ENCODE measurements at regions not wholly inside any gene's neighbourhood (a gene's known extent, or its start where the extent isn't known, plus 50 kb on each side); places are given as distances from the start of the nearest gene placed in this dataset.
"Not testable (repeated sequence)": the region's sequence is repeated elsewhere in the genome, so short reads cannot be mapped to it uniquely, and the experiment has no call there.

DNA sequence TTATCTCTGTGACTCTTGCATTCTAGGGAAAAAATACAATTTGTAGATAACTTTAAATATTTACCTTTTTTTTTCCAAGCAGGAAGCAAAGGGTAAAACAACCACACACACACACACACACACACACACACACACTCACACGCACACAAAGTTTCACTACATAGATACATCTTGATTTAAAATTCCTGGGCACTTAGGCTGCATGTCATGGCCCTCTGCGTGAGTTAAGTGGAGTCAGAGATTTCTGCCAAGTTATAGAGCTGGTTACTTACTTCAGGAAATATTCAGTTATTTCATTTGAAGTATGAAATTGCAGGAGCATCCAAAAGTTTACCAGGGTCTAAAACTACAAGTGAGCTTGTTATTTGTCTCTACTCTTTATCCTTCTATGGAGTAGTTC, 612.0 kb downstream of the IRS1 start:
- no peak for ATAC-seq

DNA sequence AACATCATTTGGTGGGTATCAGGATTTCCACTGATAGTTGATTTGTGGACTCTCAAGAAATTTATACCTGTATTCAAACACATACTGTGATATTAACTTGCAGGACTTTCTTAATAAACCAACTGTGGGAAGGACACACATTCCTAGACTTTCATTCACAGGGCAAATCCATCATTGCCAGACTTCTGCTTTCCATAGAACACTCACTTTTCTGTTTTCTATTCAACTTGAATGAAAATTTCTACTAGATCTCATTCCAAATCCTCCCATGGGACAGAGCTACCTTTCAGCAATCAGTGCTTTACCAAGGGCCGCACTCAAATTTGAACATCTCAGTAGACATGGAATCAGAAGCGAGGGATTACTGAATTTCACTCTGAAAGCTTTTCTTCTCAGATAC, 612.5 kb downstream of the IRS1 start:
- ATAC-seq = no peak

DNA sequence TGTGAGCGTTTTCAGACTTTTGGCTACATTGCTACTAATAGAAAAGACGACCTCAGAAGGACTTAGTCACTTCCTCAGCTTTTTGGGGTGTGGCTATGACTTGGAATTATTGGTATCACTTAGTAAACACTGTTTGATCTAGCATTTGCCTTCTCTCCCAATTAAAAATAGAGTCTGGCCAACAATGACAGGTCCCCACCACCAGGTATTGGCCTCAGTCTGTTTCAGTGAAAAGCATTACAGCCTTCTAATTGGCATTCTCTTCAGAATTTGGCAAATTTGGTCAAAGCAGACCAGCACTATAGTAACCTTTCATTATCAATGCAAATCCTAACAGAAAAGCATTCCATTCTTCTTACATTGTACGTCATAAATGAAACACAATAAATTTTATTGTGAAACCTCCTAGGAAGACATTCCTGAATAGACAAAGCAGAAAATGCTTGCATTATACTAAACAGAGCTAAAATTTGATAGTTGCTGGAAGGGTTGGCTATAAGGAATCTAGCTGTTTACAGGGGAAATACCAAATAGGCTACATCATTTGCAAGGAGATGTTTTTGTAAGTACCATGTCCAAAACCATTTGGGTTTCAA, 613.9 kb downstream of the IRS1 start:
- ATAC-seq = no peak

DNA sequence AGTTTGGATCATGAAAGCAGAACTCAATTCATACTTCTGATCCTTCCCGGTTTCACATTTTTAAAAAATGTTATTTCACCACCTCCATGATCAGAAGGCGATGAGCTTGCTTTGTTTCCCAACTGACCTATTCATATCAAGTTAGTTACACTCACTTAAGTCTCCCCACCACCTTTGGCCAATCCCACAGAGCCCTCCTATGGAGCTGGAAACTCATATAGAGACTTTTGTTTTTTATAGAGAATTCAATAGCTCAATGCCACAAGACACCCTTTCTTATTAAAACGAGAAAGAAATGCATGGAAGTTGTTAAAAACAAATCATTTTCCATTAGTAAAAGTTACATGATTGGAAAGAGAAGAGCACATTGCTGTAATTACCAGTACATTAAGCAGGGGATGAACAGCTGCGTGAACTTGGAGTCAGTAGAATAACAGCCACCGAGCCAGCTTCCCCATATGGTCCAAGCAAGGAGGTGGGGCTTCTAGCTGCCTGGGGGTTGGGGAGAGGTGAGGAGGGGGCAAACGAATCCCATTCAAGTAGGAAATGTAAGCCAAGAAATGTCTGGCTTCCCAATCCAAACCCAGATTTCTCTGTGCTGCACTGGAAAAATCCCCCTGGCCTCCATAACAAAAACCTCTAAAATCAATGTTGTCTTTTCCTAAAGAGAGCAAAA, 614.5 kb downstream of the IRS1 start:
- ATAC-seq = no peak

DNA sequence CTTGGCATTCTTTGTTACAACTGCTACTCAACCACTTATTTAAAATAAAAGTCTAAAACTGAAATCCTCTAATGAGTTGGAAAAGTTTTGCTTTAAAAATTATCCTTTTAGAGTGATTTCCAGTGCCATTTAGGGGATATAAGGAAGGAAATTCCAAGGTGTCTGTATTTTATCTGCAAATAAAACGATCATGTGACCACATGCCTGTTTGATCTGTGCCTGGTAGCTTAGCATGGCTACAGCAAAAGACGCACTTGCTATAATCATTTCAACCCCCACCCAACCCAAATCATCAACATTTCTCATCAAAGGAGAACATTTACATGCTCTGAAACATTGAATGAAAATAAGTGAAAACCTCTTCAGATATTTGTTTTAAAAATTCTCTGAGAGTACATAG, 615.1 kb downstream of the IRS1 start:
- no peak for ATAC-seq

- no peak for ATAC-seq
Observed at GRCh38 chr2:226183550-226183949, 616.1 kb downstream of the IRS1 start.

GRCh38 chr2:226183033-226183432, 616.6 kb downstream of the IRS1 start:
- no peak for ATAC-seq

- ATAC-seq = no peak
Observed at GRCh38 chr2:226181909-226182308, 617.7 kb downstream of the IRS1 start.

GRCh38 chr2:226180281-226180884, 619.2 kb downstream of the IRS1 start:
- ATAC-seq = no peak

GRCh38 chr2:226179010-226179409, 620.6 kb downstream of the IRS1 start:
- ATAC-seq = no peak

GRCh38 chr2:226176283-226176984, 623.2 kb downstream of the IRS1 start:
- ATAC-seq = no peak

DNA sequence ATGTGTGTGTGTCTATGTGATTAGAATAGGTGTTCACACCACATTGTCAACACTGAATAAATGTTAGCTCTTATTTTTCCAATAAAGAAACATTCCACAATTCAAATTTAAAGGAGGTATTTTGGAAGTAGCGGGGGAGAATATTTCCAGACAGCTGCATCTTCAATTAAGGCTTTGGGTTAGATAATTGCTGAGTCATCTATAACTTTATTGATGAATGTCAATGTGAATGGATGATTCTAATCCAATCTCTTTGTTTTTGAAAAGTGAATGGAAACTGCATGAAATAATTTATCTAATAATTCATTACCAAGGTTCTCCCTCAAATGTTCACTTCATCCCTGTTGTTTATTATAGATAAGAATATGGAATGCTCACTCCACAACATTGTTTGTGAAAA, 625.2 kb downstream of the IRS1 start:
- ATAC-seq = no peak

- ATAC-seq = no peak
Observed at GRCh38 chr2:226172939-226173338, 626.7 kb downstream of the IRS1 start.

- ATAC-seq = no peak
Observed at GRCh38 chr2:226172309-226172708, 627.3 kb downstream of the IRS1 start.

DNA sequence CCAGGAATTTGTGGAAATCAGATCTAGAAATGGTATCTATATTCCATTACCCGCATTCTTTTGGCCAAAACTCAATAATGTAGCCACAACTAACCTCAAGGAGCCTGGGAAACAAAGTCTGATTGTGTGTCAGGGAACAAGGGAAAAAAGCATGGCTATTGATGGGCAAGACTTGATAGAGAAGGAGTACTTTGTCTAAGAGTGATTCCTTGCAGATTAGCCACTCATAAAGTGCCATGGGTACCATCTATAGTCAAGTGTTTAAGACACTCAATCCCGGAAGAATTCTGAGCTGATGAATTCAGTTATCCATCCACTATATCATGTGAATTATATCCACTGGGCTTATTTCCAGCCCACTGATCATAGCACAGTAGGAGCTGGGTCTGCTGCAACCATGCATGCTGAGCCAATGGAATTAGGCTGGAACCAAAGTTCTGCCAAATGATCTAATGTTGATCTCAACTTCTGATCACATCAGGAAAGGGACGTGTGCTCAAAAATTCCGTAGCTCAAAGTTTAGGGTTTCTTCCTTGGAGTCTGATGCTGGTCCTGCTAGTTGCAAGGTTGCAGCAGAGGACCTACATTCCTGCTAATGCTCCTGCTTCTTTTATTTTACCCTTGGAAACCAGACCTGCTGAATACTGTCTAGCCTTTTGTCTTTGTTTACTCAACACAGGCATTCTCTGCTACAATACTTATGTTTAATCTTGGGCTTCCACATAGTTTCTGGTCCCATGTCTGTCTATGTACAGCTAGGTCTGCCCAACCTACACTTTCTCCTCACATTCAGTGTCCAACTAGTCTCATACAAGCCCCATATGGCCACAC, 629.7 kb downstream of the IRS1 start:
- no peak for ATAC-seq

DNA sequence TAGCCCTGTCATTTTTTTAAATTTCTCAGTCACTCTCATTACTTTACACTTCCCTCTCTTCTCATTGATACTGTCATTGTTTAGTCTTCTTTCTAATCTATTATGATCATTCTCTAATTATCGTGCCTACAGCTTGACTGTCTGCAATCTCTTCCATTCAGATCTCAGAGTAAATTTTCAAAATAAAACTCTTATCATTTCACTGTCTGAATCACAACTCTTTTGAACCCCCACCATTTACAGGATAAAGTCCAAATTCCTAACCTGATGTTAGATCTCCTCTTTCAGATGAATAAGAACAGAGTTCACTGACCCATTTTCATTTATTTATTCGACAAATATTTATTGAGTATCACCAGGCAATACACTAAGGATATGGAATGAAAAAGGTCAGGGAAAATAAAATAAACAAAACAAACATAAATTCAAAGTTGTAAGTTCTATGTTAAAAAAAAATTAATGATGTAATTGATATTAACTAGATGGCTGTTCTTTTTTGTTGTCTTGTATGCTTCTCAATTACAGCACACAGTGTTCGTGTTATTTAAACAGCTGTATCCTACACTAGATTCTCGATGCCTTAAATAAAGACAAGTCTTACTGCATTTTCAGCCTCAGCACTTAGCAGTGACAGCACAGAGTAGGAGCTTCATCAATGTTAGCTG, 631.0 kb downstream of the IRS1 start:
- ATAC-seq = no peak

DNA sequence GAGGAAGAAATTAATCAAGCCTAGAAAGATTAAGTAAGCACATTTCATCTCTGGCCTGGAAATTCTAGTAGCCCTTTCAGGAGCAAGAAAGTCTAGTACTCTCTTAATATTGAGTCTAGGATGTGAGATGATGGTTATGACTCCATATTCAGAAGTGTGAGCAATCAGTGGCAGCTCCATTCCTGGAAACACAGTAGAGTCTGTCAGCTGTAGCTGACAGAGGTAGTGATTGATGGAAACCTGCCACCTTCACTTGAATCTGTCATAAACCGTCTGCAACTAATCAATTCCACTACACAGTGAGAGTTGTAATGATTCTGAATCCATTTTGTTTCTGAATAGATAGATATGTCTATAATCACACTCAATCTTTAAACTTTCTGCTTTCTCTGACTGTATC, 635.1 kb downstream of the IRS1 start:
- ATAC-seq = no peak

GRCh38 chr2:226160617-226161016, 639.0 kb downstream of the IRS1 start:
- not testable (repeated sequence) for ATAC-seq

DNA sequence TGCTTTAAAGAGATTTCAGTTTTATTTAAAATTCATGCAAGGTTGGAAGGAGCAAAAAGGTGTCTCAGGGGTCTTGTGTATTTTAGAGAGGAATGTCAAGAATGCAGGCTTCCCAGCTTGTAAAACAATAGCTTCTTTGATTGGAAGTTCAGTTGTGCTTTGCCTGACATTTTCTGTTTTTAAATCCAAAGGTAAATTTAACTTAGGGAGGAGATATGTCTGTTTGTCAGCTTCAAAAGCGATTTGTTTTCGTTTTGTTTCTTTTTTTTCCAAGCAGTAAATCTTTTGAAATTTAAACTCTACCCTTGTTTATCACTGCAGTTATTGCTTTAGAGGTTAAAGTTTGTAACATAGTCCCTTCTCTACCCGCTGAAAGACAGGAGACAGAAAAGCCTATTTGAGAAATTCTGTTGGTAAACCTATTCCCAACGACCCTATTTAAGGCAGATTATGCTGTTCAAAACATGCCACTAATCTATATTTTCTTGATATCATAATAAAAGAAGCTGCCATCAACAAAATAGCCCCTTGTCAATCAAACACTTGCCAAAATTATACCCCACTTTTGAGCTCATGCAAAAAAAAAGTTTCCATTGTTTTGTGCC, 639.6 kb downstream of the IRS1 start:
- ATAC-seq = no peak

DNA sequence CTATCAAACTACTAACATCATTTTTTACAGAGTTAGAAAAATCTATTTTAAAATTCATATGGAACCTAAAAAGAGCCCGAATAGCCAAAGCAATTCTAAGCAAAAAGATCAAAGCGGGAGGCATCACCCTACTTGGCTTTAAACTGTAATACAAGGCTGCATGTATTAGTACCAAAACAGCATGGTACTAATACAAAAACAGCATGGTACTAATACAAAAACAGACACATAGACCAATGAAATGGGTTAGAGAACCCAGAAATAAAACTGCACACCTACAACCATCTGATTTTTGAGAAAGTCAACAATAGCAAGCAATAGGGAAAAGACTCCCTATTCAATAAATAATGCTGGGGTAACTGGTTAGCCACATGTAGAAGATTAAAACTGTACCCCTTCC, 640.7 kb downstream of the IRS1 start:
- ATAC-seq = no peak

DNA sequence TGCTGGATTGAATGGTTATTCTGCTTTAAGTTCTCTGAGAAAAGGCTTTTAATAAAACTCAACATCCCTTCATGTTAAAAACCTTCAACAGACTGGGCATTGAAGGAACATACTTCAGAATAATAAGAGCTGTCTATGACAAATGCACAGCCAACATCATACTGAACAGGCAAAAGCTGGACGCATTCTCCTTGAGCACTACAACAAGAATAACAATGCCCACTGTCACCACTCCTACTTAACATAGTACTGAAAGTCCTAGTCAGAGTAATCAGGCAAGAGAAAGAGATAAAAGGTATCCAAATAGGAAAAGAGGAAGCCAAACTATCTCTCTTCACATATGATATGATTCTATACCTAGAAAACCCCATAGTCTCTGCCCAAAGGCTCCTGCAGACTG, 641.4 kb downstream of the IRS1 start:
- ATAC-seq = no peak
